Sigmoid colon (tissue), 6 donors: ENCODE measurements at regions not wholly inside any gene's neighbourhood (a gene's known extent, or its start where the extent isn't known, plus 50 kb on each side); places are given as distances from the start of the nearest gene placed in this dataset.
A peak's percentile ranks its signal among the peaks of the same experiment; 100 is the strongest.

ENCODE experiments used
- DNase-seq: peaks from one replicate; pipeline ENCODE4 v3.0.0-alpha.2; 2019
- H3K27ac ChIP-seq, 4 donors: fragments of 200-600 bp; sonication (generic); one replicate each; pipeline ENCODE4 v1.5.1; 2016 to 2019; ENCODE audit warnings: mild to moderate bottlenecking in 1 of 4
- H3K27me3 ChIP-seq, 3 donors: fragments of 200-600 bp; sonication (generic); one replicate each; pipeline ENCODE4 v1.5.1; 2019; ENCODE audit warnings: mild to moderate bottlenecking in 1 of 3
- H3K36me3 ChIP-seq, 4 donors: fragments of 200-600 bp; sonication (generic); one replicate each; pipeline ENCODE4 v1.5.1; 2016 to 2019
- H3K4me1 ChIP-seq, 4 donors: fragments of 200-600 bp; sonication (generic); one replicate each; pipeline ENCODE4 v1.5.1; 2017 to 2019
- H3K4me3 ChIP-seq, 4 donors: fragments of 200-600 bp; sonication (generic); one replicate each; pipeline ENCODE4 v1.5.1; 2017 to 2019; ENCODE audit warnings: mild to moderate bottlenecking in 2 of 4, moderate library complexity in 1 of 4
- H3K9me3 ChIP-seq, 4 donors: fragments of 200-600 bp in 3 of 4; sonication (generic) in 3 of 4; one replicate each; pipeline versions ENCODE4 v1.5.1 to v1.6.1; 2013 to 2019
- EP300 ChIP-seq, 4 donors: sonication (generic); formaldehyde crosslinking; IDR thresholded peaks; one replicate each; pipeline ENCODE4 v1.6.1; 2017; ENCODE audit warnings: antibody characterized with exemption in 4 of 4
- POLR2A ChIP-seq, 2 donors: fragments of 450-650 bp; IDR thresholded peaks; one replicate each; pipeline ENCODE4 v1.6.1; 2016; ENCODE audit warnings: antibody characterized with exemption in 2 of 2, mild to moderate bottlenecking in 2 of 2, moderate library complexity in 2 of 2
- POLR2AphosphoS5 ChIP-seq, 4 donors: sonication (generic); formaldehyde crosslinking; IDR thresholded peaks; one replicate each; pipeline ENCODE4 v1.6.1; 2017; ENCODE audit warnings: antibody characterized with exemption in 4 of 4
- WGBS, 2 donors: extraction: QIAGEN DNeasy Blood & Tissue Kit; methylation state at CpG; one replicate each; pipeline ENCODE4 v1.1.7; 2013; 5-methylcytosine and 5-hydroxymethylcytosine counted together
- intact Hi-C: fragments of 100-400 bp; cut with DNase I; formaldehyde crosslinking; loops from one replicate; pipeline ENCODE4 v1.15.1; 2023
- TF ChIP-seq, protein P1 (sequence below), 4 experiments: fragments of 450-650 bp in 3 of 4; fragments of 200-600 bp in 1 of 4; IDR thresholded peaks; one replicate each; pipeline ENCODE4 v1.5.1; 2016 to 2019; ENCODE audit warnings: antibody characterized with exemption in 4 of 4, mild to moderate bottlenecking in 3 of 4, moderate library complexity in 2 of 4
- donor health status: healthy with polysubstance abuse.
- donor health status: healthy.

DNA sequence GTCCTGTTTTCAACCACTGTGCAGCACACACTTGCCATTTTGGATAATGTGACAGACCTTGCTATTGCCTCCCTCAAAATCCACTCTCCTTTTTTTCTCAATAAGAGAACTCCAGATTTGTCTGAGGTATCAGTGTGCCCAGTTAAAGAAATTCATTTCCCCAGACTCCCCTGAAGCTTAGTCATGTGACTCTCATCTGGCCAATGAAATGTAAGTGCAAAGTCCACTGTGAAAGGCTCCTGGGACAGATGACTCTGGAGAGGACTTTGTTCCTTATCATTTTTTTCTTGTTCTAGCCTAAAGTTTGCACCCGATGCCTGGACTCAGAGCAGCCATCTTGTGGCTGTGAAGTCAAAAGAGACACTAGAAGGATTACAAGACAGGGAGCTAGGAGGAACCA, 268.6 kb upstream of the LRTM1 start:
- 79% methylated on average over 1 of the region's 1 CpG for WGBS, 2 donors
- no peaks in the 10 kb centered on the region for H3K36me3 ChIP-seq
- H3K27ac ChIP-seq: no peak overlapping the region
- no peak for TF ChIP-seq POLR2A (IDR thresholded peaks at IDR 0.05)
- TF ChIP-seq EP300 (IDR thresholded peaks at IDR 0.05): no peak
- TF ChIP-seq, protein P1, sequence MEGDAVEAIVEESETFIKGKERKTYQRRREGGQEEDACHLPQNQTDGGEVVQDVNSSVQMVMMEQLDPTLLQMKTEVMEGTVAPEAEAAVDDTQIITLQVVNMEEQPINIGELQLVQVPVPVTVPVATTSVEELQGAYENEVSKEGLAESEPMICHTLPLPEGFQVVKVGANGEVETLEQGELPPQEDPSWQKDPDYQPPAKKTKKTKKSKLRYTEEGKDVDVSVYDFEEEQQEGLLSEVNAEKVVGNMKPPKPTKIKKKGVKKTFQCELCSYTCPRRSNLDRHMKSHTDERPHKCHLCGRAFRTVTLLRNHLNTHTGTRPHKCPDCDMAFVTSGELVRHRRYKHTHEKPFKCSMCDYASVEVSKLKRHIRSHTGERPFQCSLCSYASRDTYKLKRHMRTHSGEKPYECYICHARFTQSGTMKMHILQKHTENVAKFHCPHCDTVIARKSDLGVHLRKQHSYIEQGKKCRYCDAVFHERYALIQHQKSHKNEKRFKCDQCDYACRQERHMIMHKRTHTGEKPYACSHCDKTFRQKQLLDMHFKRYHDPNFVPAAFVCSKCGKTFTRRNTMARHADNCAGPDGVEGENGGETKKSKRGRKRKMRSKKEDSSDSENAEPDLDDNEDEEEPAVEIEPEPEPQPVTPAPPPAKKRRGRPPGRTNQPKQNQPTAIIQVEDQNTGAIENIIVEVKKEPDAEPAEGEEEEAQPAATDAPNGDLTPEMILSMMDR (IDR thresholded peaks at IDR 0.05): no peak
- no peak for TF ChIP-seq POLR2AphosphoS5 (IDR thresholded peaks at IDR 0.05)
- H3K4me1 ChIP-seq: peaks cover 0 to 6% (median 0%) of the 10 kb centered on the region in 4 donors
- no peak for DNase-seq
- no peaks in the 10 kb centered on the region for H3K27me3 ChIP-seq
- intact Hi-C loops: no loop called here
- H3K4me3 ChIP-seq: no peak overlapping the region
- H3K9me3 ChIP-seq: no peaks in the 10 kb centered on the region

DNA sequence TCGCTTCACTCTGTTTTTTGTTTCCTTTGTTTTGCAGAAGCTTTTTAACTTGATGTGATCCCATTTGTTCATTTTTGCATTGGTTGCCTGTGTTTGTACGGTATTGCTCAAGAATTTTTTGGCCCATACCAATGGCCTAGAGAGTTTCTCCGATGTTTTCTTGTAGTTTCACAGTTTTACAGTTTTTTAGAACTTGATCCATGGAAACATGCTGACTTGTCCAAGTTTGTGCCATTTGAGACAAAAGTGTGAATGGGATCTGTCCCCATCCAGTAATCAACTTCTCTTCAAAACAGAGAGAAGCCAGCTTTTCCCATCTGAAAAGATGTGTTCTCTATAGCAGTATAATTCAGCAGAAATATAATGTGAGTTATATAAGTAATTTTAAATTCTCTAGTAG, 266.5 kb upstream of the LRTM1 start:
- Histone ChIP-seq H3K36me3 (no peaks in the 10 kb centered on the region), H3K9me3 (no peaks in the 10 kb centered on the region), H3K4me3 (no peak overlapping the region), H3K27me3 (no peaks in the 10 kb centered on the region), H3K27ac (no peak overlapping the region), H3K4me1 (peaks cover 0 to 6% (median 0%) of the 10 kb centered on the region in 4 donors)
- 92 to 94% methylated on average over 3 of the region's 3 CpGs for WGBS, 2 donors
- no peak for DNase-seq
- no peak for TF ChIP-seq EP300 (IDR thresholded peaks at IDR 0.05)
- no peak for TF ChIP-seq POLR2A (IDR thresholded peaks at IDR 0.05)
- no peak for TF ChIP-seq POLR2AphosphoS5 (IDR thresholded peaks at IDR 0.05)
- TF ChIP-seq, protein P1 (IDR thresholded peaks at IDR 0.05): no peak
- intact Hi-C loops: no loop called here

DNA sequence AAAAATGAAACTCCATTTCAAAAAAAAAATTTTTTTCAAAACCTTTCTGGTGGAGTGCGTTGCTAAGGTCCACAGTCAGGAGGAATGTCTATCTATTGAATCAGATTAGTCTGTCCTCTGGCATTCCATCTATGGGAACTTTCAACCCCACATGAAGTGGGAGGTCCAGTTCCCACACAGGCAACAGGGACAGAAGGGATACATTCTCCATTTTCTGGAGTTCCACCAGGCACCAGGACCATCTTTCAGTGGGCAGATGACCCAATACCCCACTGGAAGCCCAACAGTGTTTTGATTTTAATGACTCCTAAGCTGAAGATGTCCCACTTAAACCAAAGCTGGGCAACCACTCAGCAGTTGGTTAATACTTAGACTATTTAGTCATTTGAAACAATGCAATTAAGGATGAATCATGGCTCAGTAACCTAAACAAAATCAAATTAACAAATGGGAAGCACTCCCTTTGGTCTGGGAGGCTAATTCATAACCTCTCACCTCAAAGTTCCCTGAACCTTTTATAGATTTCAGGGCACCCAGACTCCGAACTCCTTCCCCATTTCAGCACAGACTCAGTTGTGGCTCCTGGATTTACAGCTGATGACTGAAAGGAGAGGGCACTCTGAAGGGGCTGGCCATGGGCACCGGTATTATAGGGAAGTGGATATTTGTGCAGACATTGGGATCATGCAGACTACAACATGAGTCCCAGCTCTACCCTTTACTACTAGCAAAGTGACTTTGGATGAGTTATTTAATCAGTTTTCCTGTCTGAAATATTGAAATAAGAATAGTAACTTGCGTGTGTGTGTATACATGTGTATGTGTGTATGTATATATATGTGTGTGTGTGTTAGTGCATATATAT, 264.3 kb upstream of the LRTM1 start:
- no peaks in the 10 kb centered on the region for H3K9me3 ChIP-seq
- TF ChIP-seq, protein P1 (IDR thresholded peaks at IDR 0.05): no peak
- TF ChIP-seq POLR2AphosphoS5 (IDR thresholded peaks at IDR 0.05) (no peak), POLR2A (IDR thresholded peaks at IDR 0.05) (no peak), EP300 (IDR thresholded peaks at IDR 0.05) (no peak)
- H3K27ac ChIP-seq: peak overlapping the region in 1 of 4 donors; percentile 60
- 81 to 85% methylated on average over 4 of the region's 4 CpGs for WGBS, 2 donors
- no peak overlapping the region for H3K4me3 ChIP-seq
- intact Hi-C loops: no loop called here
- no peaks in the 10 kb centered on the region for H3K36me3 ChIP-seq
- peaks cover 0 to 6% (median 0%) of the 10 kb centered on the region in 4 donors for H3K4me1 ChIP-seq
- no peak for DNase-seq
- H3K27me3 ChIP-seq: no peaks in the 10 kb centered on the region

DNA sequence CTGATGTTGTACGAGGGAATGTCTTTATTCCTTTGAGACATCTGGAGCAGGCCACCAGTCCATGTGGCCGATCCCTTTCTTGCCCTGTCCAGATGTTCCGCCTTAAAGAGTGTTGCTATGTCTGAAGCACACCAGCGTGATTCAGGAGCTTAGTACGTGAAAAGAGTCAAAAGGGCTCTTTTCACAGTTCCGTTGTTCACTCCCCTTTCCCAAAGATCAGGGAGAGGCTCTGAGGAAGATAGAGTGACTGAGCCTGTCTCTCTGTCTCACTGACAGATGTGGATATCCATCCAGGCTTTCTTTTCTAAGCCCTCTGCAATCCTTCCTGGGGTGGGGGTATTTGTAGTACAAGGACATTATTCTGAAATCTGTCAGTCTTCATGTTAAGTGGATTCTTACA, 262.5 kb upstream of the LRTM1 start:
- Histone ChIP-seq H3K4me3 (no peak overlapping the region), H3K27me3 (no peaks in the 10 kb centered on the region), H3K36me3 (no peaks in the 10 kb centered on the region), H3K27ac (no peak overlapping the region), H3K9me3 (no peaks in the 10 kb centered on the region), H3K4me1 (peaks cover 0 to 6% (median 0%) of the 10 kb centered on the region in 4 donors)
- no peak for TF ChIP-seq EP300 (IDR thresholded peaks at IDR 0.05)
- no peak for TF ChIP-seq POLR2A (IDR thresholded peaks at IDR 0.05)
- intact Hi-C loops: no loop called here
- DNase-seq: no peak
- 76 to 83% methylated on average over 6 of the region's 6 CpGs for WGBS, 2 donors

DNA sequence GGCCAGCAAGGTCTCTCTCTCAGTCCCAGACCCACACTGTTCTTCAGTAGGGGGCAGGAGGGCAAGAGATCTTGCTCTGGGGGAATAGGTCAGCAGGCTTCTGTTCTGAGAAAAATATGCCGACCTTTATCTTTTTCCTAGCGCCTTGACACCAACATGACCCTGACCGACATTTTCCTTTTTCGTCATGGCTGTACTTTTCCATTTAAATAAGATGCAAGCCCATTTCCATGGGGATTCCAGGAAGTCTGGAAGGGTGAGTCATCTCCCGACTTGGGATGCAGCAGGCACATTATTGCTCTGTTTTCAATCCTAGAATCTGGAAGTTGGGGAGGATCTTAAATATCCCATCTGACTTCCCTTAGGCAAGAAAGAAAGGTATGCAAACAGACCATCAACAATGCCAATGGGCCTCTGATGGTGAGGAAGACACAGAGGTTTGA, 261.5 kb upstream of the LRTM1 start:
- no peak for DNase-seq
- TF ChIP-seq POLR2AphosphoS5 (IDR thresholded peaks at IDR 0.05): no peak
- TF ChIP-seq, protein P1 (IDR thresholded peaks at IDR 0.05): no peak
- TF ChIP-seq POLR2A (IDR thresholded peaks at IDR 0.05): no peak
- no peak for TF ChIP-seq EP300 (IDR thresholded peaks at IDR 0.05)
- no peaks in the 10 kb centered on the region for H3K36me3 ChIP-seq
- 81 to 86% methylated on average over 5 of the region's 5 CpGs for WGBS, 2 donors
- peaks cover 0 to 6% (median 0%) of the 10 kb centered on the region in 4 donors for H3K4me1 ChIP-seq
- no peak overlapping the region for H3K27ac ChIP-seq
- no peak overlapping the region for H3K4me3 ChIP-seq
- H3K9me3 ChIP-seq: no peaks in the 10 kb centered on the region
- no peaks in the 10 kb centered on the region for H3K27me3 ChIP-seq
- intact Hi-C loops: no loop called here
